Natural killer cell treated with Interleukin-12 subunit alpha and Interleukin-12 subunit beta and Interleukin-15 and Interleukin-18, amount 100 ng/mL, for 72 hours (primary cell): ENCODE measurements at regions not wholly inside any gene's neighbourhood (a gene's known extent, or its start where the extent isn't known, plus 50 kb on each side); places are given as distances from the start of the nearest gene placed in this dataset.

Source experiments
- ATAC-seq, 2 donors: fragments of 150-1000 bp; cut with Tn5 transposase in 1 of 2; sonication (Bioruptor Pico), chemical (Tn5 transposase) in 1 of 2; 2 replicates each; pipeline ENCODE4 v1.10.0; 2021
- DNase-seq: peaks from one replicate; pipeline ENCODE4 v3.0.0; 2022; ENCODE audit warnings: low spot score
- H3K27ac Mint-ChIP-seq, 2 donors: 1 replicate in 1 of 2; 2 replicates in 1 of 2; pipeline ENCODE4 v1.8.0; 2022; ENCODE audit warnings: mixed read lengths in 2 of 2, mild to moderate bottlenecking in 1 of 2, moderate library complexity in 1 of 2
- H3K27me3 Mint-ChIP-seq, 2 donors: 1 replicate in 1 of 2; 2 replicates in 1 of 2; pipeline ENCODE4 v1.8.0; 2022; ENCODE audit warnings: mixed read lengths in 2 of 2
- H3K36me3 Mint-ChIP-seq: one replicate; pipeline ENCODE4 v1.8.0; 2022; ENCODE audit warnings: mixed read lengths
- H3K4me1 Mint-ChIP-seq, 2 donors: 1 replicate in 1 of 2; 2 replicates in 1 of 2; pipeline ENCODE4 v1.8.0; 2022; ENCODE audit warnings: low read depth in 2 of 2, mixed read lengths in 2 of 2, mild to moderate bottlenecking in 1 of 2
- H3K4me3 Mint-ChIP-seq: one replicate; pipeline ENCODE4 v1.8.0; 2022; ENCODE audit warnings: mixed read lengths
- H3K9me3 Mint-ChIP-seq: 2 replicates; pipeline ENCODE4 v1.8.0; 2022; ENCODE audit warnings: mixed read lengths

GRCh38 chr7:19213746-19214145 lies 68.5 kb upstream of the FERD3L start:
- no peak overlapping the region for H3K27ac Mint-ChIP-seq
- ATAC-seq, result no peak
- peaks cover 0 to 19% of the 10 kb centered on the region in 2 donors for H3K27me3 Mint-ChIP-seq
- H3K4me3 Mint-ChIP-seq, result no peak overlapping the region
- H3K4me1 Mint-ChIP-seq, result no peaks in the 10 kb centered on the region
- no peak for DNase-seq
- H3K9me3 Mint-ChIP-seq, result peaks cover 2% of the 10 kb centered on the region
- H3K36me3 Mint-ChIP-seq, result no peaks in the 10 kb centered on the region

- Mint-ChIP-seq H3K4me3 (no peak overlapping the region), H3K36me3 (no peaks in the 10 kb centered on the region), H3K27me3 (peaks cover 0 to 19% of the 10 kb centered on the region in 2 donors), H3K27ac (no peak overlapping the region), H3K4me1 (no peaks in the 10 kb centered on the region), H3K9me3 (peaks cover 2% of the 10 kb centered on the region)
- ATAC-seq, result no peak
- DNase-seq, result no peak
Measured at GRCh38 chr7:19210893-19211413, 65.7 kb upstream of the FERD3L start.

GRCh38 chr7:19209166-19209696 lies 64.0 kb upstream of the FERD3L start:
- Mint-ChIP-seq H3K4me3 (no peak overlapping the region), H3K9me3 (peaks cover 2% of the 10 kb centered on the region), H3K27ac (no peak overlapping the region), H3K4me1 (no peaks in the 10 kb centered on the region), H3K36me3 (no peaks in the 10 kb centered on the region), H3K27me3 (peaks cover 0 to 13% of the 10 kb centered on the region in 2 donors)
- DNase-seq, result no peak
- ATAC-seq, result no peak

- Mint-ChIP-seq H3K4me3 (no peak overlapping the region), H3K4me1 (no peaks in the 10 kb centered on the region), H3K27ac (no peak overlapping the region), H3K9me3 (no peaks in the 10 kb centered on the region), H3K27me3 (peaks cover 0 to 2% of the 10 kb centered on the region in 2 donors), H3K36me3 (no peaks in the 10 kb centered on the region)
- no peak for DNase-seq
- no peak for ATAC-seq
Measured at GRCh38 chr7:19206721-19207120, 61.5 kb upstream of the FERD3L start.

GRCh38 chr7:19203686-19204085 lies 58.5 kb upstream of the FERD3L start:
- no peaks in the 10 kb centered on the region for H3K36me3 Mint-ChIP-seq
- H3K4me1 Mint-ChIP-seq, result no peaks in the 10 kb centered on the region
- DNase-seq, result no peak
- ATAC-seq, result no peak
- no peaks in the 10 kb centered on the region for H3K27me3 Mint-ChIP-seq
- H3K4me3 Mint-ChIP-seq, result no peak overlapping the region
- no peak overlapping the region for H3K27ac Mint-ChIP-seq
- peaks cover 4% of the 10 kb centered on the region for H3K9me3 Mint-ChIP-seq

GRCh38 chr7:19202599-19202998 lies 57.4 kb upstream of the FERD3L start:
- no peak for ATAC-seq
- H3K36me3 Mint-ChIP-seq, result no peaks in the 10 kb centered on the region
- no peak overlapping the region for H3K4me3 Mint-ChIP-seq
- DNase-seq, result no peak
- peaks cover 4% of the 10 kb centered on the region for H3K9me3 Mint-ChIP-seq
- no peak overlapping the region for H3K27ac Mint-ChIP-seq
- no peaks in the 10 kb centered on the region for H3K27me3 Mint-ChIP-seq
- no peaks in the 10 kb centered on the region for H3K4me1 Mint-ChIP-seq
